HuH-7 (cell line): ENCODE measurements at regions not wholly inside any gene's neighbourhood (a gene's known extent, or its start where the extent isn't known, plus 50 kb on each side); places are given as distances from the start of the nearest gene placed in this dataset.

Experiments
- DNase-seq: peaks from one replicate; pipeline ENCODE4 v3.0.0; 2011; ENCODE audit warnings: low spot score

DNA sequence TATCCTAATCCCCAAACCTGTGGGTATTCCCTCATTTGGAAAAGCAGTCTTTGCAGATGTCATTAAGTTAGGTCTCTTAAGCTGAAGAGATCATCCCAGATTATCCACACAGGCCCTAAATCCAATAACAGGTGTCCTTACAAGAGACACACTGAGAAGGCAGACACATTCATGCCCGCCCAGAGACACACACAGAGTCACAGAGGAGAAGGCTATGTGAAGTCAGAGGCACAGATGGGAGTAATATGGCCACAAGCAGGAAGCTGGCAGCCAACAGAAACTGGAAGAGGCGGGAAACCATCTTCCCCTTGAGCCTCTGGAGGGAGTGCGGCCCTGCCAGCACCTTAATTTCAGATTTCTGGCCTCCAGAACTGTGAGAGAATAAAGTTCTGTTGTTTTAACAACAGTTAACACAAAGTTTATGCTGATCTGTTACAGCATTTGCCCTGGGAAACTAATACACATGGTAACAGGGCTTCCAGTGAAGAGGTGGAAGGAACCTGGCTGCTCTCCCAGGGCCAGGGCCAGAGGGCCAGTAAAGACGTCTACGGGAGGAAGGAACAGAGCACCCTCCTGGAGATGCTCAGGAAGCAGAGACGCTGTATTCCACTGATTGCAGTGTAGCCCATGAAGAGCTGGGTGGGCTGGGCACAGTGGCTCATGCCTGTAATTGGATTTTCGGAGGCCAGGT is 217.5 kb downstream of the GLI2 start:
- DNase-seq, result no peak

DNA sequence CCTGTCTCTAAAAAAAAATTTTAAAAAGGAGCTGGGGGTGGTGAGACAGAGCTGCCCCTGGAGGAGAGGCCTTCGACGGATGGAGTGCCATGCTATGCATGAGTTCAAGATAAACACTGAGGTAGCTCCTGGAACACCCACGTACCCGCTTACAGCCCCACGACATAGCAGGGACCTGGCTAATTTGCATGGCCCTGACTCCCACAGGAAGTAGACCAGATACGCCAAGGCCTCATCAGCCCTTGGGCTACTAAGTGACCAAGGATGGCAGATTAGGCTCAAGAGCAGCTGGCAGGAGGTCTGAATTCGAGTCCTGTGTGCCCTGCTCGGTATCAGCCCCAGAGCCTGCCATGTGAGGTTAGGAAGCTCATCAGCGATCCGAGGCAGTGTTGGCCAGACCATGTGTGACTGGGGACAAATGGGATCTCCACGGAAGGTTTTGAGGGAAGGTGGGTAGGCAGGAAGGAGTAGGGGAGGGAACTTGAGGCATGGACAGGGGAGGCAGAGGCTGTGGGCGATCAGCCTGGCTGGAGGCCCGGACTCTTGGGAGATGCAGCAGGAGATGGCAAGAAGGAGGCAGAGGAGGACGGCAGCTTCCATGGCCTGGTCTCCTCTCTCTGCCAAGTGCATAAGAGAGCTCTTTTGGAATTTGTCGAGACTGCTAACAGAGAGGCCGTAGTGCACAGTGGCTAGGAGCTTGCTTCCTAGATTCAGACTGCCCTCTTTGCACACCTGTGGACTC is 218.3 kb downstream of the GLI2 start:
- no peak for DNase-seq

DNA sequence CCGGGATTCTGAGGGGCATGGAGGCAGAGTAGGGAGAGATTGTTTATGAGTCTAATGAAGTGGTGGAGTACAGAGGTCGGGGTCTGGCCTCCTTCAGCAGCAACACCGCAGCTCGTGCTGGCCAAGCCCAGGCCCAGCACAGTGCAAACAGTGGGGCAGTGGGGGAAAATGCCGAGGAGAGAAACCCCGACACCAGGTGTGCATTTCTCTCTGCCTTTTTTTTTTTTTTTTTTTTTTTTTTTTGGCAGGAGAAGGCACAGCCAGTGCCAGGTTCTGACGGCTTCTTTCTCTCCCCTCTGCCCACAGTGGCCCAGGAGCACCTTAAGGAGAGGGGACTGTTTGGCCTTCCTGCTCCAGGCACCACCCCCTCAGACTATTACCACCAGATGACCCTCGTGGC is 219.3 kb downstream of the GLI2 start:
- DNase-seq, result no peak

DNA sequence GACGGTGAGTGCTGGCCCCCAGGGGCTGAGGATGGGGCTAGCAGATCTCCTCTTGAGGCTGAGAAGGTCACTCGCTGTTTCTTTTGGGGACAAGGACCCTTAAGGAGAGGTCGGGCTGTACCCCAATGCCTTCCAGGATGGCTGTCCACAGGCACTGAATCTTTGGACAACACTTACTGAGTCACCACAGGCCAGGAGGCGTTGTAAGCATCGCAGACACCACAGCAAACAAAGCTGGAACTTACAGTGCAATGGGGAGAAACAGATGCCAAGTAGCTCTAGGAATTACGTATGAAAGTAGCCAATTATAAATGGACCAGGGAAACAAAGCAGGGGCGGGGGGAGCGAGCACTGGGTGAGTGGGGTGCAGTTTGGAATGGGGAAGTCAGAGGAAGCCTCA is 219.8 kb downstream of the GLI2 start:
- DNase-seq, result no peak

DNA sequence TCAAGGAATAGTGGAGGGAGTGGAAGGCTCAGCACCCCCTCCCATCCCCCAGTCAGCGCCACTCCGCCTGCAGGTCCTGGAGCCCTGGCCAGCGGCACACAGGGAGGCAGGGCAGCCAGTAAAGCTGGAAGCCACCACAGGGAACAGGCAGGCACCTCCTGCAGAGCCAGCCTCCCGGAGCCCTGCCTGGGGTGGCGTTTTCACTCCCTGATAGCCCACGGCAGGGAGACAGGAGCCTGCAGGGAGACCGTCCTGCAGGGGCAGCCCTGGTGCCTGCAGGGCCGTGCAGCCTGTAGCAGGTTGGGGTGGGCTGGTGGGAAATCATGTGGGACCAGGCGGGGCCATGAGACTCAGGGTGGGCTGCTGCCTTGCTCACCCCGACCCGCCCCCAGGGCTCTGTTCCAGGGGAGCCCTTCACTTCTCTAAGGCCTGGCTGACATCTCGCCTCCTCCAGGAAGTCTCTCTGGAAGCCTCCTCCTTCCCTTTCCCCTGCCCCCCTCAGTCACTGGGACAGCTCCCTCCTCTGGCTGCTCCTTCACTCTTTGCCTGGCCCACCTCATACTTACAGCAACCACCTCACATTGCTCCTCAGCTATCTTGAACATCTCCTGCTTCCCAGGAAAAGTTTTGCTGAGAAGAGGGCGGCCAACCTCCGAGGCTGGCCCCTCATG is 221.0 kb downstream of the GLI2 start:
- no peak for DNase-seq

DNA sequence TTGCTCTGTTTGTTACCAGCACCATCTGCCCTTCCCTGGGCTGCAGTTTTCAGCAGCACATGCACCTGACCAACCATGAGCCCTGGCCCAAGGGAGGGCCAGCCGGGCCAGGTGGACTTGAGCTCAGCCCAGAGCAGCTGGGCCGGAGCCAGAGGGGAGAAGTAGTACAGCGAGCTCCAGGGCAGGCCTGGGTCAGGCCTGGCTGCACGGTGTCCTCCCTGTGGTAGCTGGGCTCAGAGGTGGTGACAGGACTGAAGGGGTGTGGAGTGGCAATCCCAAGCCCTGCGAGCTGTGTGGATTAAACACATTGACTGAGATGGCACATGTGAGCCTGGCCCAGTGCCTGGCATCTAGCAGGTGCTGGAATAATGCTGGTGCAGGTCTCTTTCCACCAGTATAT is 222.2 kb downstream of the GLI2 start:
- no peak for DNase-seq

DNA sequence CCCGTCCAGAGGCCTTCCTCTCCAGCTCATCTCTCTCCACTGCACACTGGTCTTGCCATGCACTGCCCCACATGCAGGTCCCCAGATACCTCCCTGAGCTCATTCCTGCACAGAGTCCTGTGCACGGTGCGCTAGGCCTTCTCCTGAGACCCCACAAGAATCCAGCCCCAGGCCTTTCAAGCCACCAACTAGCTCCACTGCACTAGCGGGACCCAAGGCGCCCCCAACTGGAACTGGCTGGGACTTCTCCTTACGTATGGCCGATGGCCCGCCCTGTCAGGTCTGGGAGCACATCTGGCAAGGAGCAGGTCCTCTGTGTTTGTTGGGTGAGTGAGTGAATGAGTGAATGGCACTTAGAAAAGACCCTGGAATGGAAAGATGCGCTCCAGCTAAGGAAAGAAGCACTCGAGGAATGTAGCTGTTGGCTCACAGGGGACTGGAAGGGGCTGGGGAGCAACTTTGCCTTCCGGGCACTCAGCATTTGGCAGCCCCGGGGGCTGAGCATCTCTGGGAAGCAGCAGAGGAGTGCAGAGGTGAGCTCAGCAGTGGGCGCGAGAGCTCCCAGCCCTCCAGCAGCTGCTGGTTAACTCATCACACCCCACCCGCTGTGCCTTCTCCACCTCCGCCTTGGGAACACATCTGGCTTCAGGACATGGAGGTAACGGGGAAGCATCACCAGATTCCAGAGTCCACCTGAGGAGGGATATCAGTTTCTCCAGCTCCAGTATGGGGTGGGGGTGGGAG is 223.1 kb downstream of the GLI2 start:
- DNase-seq, result peak; percentile 52

DNA sequence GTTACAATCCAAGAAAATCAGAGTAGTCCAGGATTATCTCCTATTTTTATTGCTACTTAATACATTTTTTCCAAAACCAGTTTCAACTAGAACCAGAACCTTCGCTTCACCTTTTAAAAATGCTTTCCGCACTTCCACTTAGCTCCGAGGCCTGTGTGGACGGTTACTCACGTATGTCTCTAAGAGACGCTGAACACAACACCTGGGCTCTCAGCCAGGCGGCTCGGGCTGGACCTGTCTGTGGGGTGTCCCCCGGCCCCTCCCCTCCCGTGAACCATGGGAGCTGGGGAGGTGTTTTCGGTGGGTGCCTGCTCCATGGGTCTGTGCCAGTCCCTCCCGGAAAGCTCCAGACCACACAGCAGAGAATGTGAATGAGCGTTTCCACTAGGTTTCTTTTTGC is 223.8 kb downstream of the GLI2 start:
- DNase-seq, result no peak

DNA sequence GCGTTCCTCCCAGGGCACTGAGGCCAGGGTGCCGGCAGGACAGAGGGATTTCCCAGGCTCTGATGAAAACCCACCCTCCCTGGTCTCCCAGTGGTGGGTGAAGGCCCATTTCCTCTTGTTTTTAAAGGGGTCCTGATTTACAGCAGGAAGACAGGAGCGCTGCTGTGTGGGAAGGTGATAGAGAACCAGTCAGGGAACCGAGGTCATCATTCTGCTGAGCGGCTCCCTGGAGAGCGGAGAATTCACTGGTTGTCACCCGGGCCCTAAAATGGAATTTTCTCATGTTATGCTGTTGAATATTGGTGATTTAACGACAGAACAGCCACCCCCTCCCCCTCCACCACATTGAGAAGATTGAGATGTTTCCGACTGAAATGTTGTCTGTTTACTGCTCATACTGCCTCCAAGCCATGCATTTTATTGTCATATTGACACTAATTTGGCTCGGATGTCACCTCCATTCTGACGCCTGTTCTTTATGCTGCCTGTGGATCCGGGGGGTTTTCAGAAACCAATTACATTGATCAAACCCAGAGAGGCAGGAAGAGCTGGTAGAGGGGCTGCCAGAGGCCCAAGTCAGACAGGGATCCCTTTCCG is 225.2 kb downstream of the GLI2 start:
- no peak for DNase-seq

DNA sequence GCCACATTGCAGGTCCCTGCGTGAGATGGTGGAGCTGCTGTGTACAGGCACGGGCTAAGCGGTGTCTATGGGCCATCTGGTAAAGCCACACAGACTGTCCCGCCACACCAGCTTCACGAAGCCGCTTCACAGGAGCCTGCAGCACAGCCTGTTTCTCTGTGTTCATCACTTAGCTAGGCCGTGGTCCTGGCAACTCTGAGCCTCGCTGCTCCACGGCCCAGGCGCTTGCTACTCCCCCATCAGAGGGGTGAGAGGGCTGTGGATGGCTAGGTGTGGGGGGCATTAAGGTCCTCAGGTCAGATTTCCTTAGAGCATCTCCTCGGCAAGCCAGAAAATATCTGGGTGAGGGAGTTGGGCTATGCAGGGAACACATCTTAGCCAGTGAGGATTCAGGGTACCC is 225.7 kb downstream of the GLI2 start:
- DNase-seq, result no peak

DNA sequence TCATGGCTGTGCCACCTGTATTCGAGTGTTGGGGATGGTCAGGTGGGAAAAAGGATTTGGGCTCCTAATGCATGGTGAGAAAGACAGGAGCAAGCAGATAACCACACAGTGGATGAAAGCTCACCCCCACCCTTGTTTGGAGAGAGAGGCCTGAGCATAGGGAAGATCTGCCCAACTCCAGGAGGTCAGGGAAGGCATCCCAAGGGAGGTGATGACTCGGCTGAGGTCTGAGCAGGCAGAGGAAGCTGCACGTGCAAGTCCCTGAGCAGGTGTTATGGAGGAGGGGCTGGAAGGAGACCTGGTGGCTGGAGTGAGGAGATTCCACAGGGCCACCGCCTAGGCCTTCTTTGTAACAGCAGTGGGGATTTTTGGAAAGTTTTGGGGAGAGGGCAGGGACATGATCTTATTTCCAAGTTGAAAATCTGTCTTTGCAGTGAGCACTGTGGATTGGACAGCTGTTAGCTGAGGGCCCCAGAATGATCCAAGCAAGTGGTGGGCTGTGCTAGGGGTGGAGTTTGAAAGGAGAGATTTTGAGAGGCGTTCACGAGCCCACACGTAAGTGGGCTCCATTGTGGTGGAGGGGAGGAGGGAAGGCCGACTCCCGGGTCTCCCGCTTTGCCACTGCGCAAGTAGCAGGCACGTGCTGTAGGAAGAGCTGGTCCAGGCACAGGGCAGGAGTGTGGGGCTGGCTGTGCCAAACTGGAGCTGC is 228.5 kb downstream of the GLI2 start:
- DNase-seq, result no peak

DNA sequence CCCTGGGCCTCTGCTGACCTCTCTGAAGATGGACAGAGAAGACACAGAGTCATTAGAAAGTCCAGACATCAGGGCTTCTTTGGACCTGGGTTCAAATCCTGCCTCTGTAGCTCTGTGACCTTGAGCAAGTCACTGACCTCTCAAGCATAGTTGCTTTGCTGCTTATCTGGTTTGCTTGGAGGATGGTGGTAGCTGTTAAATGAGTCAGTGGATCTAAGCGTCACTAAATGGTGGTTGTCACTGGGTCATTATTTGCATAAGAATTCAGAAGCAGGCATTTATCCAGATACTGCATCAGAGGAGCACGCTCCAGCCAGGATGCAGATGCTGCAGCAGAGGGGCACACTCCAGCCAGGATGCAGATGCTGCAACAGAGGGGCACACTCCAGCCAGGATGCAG is 229.2 kb downstream of the GLI2 start:
- no peak for DNase-seq

DNA sequence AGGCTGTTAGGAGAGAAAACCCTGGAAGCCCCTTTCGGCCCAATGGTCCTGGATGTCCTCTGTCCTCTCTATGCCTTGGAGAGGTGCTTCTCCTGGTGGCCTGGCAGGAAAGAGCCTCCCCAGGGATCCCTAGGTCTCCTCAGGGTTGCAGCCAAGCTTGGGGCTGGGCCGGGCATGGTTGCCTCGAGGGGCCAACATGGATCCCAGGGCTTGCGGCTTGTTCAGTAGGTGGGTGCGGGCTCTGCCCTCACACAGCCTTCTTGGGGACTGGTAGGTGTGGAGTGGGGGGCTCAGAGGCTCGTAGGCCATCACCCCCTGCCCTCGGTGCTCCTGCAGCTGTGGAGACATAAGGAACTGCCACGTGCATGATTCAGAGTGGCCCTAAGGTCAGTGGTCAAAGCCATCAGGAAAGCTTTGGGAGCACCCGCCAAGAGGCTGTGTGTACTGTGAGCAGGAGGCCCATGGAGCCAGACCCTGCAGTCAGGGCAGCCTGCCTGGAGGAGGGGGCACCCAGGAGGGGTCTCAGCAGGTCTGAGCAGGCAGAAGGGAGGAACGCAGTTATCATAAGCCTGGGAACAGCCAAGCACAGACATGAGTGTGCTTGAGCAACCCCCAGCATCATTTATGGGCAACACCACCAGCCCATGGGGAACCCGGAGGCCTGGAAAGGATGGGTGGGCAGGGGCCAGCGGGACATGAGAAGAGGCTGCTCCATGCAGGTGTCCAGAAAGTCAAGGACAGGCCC is 231.0 kb downstream of the GLI2 start:
- DNase-seq, result no peak

DNA sequence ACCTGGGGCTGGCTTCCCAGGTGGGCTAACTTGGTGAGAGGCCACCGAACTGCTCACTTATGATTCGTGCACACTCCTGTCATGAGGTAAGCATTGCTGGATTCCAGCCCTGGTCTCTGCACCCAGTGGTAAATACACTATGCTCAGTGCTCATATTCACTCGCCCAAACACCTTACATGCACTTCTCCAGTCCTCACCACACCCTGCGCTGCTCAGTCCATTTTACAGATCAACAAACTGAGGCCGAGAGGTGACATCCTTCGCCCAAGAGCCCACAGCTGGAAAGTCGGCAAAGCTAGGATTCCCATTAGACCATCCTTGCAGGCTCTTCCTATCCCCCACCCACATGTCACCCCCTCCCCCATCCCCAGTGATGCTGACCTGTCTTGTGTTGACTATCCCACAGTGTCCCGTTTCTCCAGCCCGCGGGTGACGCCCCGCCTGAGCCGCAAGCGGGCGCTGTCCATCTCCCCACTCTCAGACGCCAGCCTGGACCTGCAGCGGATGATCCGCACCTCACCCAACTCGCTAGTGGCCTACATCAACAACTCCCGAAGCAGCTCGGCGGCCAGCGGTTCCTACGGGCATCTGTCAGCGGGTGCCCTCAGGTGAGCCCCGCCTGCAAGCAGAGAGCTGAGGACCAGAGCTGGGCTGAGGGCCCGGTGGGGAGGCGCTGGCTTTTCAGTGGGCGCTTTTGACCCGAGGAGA is 232.8 kb downstream of the GLI2 start:
- DNase-seq, result no peak

DNA sequence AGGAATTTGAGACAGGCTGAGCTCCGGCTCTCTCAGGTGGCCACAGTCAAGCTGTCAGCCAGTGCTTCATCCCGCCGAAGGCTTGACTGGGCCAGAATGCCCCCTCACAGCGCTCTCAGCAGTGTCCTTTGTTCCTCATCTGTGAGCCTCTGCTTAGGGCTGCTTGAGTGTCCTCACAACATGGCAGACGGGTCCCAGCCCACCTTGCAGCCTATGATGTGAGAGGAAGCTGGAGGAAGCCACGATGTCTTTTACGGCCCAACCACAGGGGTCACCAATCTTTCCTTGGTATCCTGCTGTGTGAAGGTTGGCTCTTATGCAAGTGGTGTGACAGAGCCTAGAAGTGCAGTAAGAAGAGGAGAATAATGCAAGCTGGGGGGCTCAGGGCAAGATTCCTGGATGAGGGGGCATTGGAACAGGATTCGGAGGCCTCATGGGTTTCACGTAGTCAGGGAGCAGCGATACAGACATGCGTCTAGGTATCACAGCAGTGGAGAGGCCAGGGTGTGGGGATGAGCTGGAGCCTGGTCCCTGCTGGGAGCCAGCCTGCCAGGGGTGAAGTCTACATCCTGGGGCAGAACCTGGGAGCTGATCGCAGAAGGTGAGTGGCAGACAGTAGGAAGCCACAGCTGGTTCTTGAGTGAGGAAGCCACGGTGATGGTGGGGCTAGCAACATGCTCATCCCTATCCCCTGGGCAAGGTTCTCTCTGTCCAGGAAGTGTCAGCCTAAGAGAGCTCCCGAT is 234.1 kb downstream of the GLI2 start:
- no peak for DNase-seq

DNA sequence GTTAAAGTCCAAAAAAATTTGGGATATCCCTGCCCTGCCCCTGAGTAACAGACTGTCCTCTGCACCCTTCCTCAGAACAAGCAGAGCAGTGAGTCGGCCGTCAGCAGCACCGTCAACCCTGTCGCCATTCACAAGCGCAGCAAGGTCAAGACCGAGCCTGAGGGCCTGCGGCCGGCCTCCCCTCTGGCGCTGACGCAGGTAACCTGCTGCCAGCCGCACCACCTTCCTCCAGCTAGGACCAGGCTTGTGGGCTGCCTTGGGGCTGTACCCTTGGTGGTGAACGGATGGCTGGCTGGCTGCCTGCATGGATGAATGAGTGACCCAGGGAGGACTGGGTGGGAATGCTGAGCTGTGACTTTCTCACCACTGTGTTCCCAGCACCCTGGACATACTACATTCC is 236.2 kb downstream of the GLI2 start:
- DNase-seq, result no peak

DNA sequence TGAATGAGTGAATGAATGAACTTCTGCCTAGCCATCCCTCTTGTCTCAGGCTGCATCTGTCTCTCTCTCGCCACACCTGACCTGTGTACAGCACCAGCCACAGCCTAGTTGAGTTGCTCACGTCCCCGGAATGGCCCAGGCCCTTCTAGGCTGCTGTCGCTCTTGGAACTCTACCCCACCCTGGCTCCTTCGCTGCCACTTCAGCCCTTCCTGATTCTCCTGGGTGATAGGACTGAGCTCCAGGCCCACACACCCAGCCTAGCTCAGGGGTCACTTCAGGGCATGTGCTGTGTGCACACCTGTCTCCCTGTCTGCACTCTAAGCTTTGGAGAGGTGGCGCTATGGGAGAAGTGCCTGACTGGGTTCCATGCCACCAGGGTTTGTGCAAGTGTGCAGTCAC is 236.6 kb downstream of the GLI2 start:
- no peak for DNase-seq

DNA sequence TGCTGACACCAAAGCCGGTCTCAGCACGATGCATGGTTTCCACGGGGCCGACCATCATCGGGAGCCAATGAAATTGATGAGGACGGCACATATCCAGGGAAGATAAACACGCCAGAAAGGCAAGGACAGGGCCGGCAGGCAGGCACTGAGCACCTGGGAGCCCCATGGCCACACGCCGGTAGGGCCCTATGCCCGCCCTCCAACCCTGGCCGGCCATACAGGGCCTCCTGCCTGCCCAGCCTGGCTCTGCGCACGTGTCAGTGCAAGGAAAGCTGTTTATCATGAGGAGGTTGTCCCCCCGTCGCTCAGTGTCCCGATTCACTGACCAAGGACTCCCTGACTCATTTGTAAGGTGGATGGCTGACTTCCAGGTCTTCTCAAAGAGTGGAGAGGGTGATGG is 237.5 kb downstream of the GLI2 start:
- DNase-seq, result no peak

DNA sequence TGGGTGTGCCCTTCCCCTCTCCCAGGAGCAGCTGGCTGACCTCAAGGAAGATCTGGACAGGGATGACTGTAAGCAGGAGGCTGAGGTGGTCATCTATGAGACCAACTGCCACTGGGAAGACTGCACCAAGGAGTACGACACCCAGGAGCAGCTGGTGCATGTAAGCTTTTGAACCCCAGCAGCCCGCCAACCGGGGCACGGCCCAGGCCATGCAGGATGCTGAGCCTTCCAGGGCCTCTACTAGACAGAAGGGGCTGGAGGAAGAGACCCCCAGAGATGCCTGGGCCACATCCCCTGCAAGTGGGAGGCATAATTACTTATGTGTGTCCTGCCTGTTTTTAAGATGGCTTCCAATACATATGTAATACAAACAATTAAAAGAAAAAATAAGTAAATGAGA is 239.3 kb downstream of the GLI2 start:
- no peak for DNase-seq
